ENCODE measurements at regions not wholly inside any gene's neighbourhood (a gene's known extent, or its start where the extent isn't known, plus 50 kb on each side); places are given as distances from the start of the nearest gene placed in this dataset.
A peak's percentile ranks its signal among the peaks of the same experiment; 100 is the strongest.
"Not testable (repeated sequence)": the region's sequence is repeated elsewhere in the genome, so short reads cannot be mapped to it uniquely, and the experiment has no call there.

DNA sequence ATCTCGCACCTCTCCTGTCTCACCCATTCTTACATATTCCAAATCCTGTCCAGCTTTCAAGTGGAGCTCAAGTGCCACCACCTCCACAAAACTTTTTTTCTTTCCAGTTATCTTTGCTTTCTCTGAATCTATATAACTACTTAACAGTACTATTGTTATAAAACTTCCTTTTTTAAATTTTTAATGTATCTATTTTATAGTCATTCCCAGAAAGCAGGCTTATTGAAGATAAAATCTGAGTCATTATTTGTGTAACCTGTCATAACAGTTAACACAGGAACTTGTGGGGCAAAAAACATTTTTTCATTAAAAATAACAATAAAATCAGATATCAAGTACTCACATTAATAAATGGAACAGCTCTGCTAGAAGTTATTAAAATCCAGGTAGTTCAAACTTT is 73.3 kb upstream of the ALCAM start:
- DNase-seq = no peak
- Histone ChIP-seq H3K9me3 (ENCODE audit: control insufficient read depth in 2 of 3, insufficient read depth in 1 of 3, low read length in 3 of 3) (no peaks in the 10 kb centered on the region), H3K9ac (ENCODE audit: low read length in 3 of 3) (no peak overlapping the region), H3K4me1 (ENCODE audit: control insufficient read depth in 2 of 3, insufficient read depth in 2 of 3, low read depth in 1 of 3, low read length in 3 of 3) (no peaks in the 10 kb centered on the region), H3K36me3 (ENCODE audit: control insufficient read depth in 2 of 3, insufficient read depth in 3 of 3, low read length in 3 of 3) (no peaks in the 10 kb centered on the region), H3K27me3 (ENCODE audit: control insufficient read depth, insufficient read depth, low read length) (no peaks in the 10 kb centered on the region), H3K27ac (ENCODE audit: low read depth in 2 of 2, low read length in 2 of 2) (no peak overlapping the region), H3K4me3 (ENCODE audit: low read length in 3 of 3) (no peak overlapping the region)
- TF ChIP-seq, protein P1, sequence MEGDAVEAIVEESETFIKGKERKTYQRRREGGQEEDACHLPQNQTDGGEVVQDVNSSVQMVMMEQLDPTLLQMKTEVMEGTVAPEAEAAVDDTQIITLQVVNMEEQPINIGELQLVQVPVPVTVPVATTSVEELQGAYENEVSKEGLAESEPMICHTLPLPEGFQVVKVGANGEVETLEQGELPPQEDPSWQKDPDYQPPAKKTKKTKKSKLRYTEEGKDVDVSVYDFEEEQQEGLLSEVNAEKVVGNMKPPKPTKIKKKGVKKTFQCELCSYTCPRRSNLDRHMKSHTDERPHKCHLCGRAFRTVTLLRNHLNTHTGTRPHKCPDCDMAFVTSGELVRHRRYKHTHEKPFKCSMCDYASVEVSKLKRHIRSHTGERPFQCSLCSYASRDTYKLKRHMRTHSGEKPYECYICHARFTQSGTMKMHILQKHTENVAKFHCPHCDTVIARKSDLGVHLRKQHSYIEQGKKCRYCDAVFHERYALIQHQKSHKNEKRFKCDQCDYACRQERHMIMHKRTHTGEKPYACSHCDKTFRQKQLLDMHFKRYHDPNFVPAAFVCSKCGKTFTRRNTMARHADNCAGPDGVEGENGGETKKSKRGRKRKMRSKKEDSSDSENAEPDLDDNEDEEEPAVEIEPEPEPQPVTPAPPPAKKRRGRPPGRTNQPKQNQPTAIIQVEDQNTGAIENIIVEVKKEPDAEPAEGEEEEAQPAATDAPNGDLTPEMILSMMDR (IDR thresholded peaks at IDR 0.05; ENCODE audit: borderline replicate concordance, extremely low read depth, insufficient read depth) = no peak
- FAIRE-seq = no peak
- intact Hi-C loops (cut with DNase I) = no loop called here

- H3K27me3 ChIP-seq (ENCODE audit: control insufficient read depth, insufficient read depth, low read length); intact Hi-C loops (cut with DNase I); H3K4me1 ChIP-seq (ENCODE audit: control insufficient read depth in 2 of 3, insufficient read depth in 2 of 3, low read depth in 1 of 3, low read length in 3 of 3); H3K36me3 ChIP-seq (ENCODE audit: control insufficient read depth in 2 of 3, insufficient read depth in 3 of 3, low read length in 3 of 3); DNase-seq; H3K27ac ChIP-seq (ENCODE audit: low read depth in 2 of 2, low read length in 2 of 2); H3K4me3 ChIP-seq (ENCODE audit: low read length in 3 of 3); H3K9ac ChIP-seq (ENCODE audit: low read length in 3 of 3); FAIRE-seq; H3K9me3 ChIP-seq (ENCODE audit: control insufficient read depth in 2 of 3, insufficient read depth in 1 of 3, low read length in 3 of 3): not testable (repeated sequence)
These were observed 70.4 kb upstream of the ALCAM start for GRCh38 chr3:105296182-105296822.

DNA sequence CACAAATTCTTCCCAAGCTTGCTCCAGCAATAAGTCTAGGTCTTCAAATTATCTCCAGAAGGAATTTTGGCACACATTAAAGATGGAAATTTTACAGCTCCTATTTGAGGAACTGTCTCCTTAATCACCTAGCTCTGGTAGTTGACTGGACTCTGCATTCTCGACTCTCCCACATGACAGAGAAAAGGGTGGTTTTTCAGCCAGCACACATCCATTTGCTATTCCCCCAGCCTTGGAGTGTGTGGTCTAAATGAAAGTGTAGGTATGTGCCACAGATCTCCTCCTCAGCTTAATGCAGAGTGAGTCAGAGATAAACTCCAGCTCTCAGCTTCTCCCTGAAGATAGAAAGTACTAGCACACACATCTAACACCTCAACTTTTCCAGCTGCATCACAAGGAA is 62.2 kb upstream of the ALCAM start:
- Histone ChIP-seq H3K27ac (ENCODE audit: low read depth in 2 of 2, low read length in 2 of 2) (no peak overlapping the region), H3K36me3 (ENCODE audit: control insufficient read depth in 2 of 3, insufficient read depth in 3 of 3, low read length in 3 of 3) (no peaks in the 10 kb centered on the region), H3K27me3 (ENCODE audit: control insufficient read depth, insufficient read depth, low read length) (no peaks in the 10 kb centered on the region), H3K9me3 (ENCODE audit: control insufficient read depth in 2 of 3, insufficient read depth in 1 of 3, low read length in 3 of 3) (no peaks in the 10 kb centered on the region), H3K4me1 (ENCODE audit: control insufficient read depth in 2 of 3, insufficient read depth in 2 of 3, low read depth in 1 of 3, low read length in 3 of 3) (no peaks in the 10 kb centered on the region), H3K9ac (ENCODE audit: low read length in 3 of 3) (no peak overlapping the region), H3K4me3 (ENCODE audit: low read length in 3 of 3) (no peak overlapping the region)
- FAIRE-seq (no peak), DNase-seq (no peak)
- TF ChIP-seq, protein P1 (IDR thresholded peaks at IDR 0.05; ENCODE audit: borderline replicate concordance, extremely low read depth, insufficient read depth) = no peak
- intact Hi-C loops (cut with DNase I) = no loop called here

DNA sequence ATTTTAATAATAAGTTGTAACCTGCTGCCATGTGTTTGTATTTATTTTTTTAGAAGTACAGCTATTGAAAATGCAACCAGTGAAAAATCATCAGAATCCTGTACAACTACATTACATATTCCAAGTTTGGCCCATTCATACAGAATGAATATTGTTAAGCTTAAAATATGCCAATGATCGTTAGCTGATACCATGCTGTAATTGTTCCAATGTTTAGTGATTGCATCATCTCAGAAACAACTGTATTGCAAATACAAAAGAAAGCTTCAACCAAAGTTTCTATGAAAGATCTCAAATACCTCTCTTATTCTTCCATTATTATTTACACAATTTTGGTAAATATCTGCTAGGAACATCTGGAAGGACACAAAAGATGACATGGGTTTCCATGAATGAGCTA is 51.6 kb upstream of the ALCAM start:
- intact Hi-C loops (cut with DNase I) = no loop called here
- Histone ChIP-seq H3K27ac (ENCODE audit: low read depth in 2 of 2, low read length in 2 of 2) (no peak overlapping the region), H3K9me3 (ENCODE audit: control insufficient read depth in 2 of 3, insufficient read depth in 1 of 3, low read length in 3 of 3) (no peaks in the 10 kb centered on the region), H3K4me1 (ENCODE audit: control insufficient read depth in 2 of 3, insufficient read depth in 2 of 3, low read depth in 1 of 3, low read length in 3 of 3) (no peaks in the 10 kb centered on the region), H3K9ac (ENCODE audit: low read length in 3 of 3) (no peak overlapping the region), H3K4me3 (ENCODE audit: low read length in 3 of 3) (no peak overlapping the region), H3K27me3 (ENCODE audit: control insufficient read depth, insufficient read depth, low read length) (no peaks in the 10 kb centered on the region), H3K36me3 (ENCODE audit: control insufficient read depth in 2 of 3, insufficient read depth in 3 of 3, low read length in 3 of 3) (no peaks in the 10 kb centered on the region)
- peak; percentile 13 for FAIRE-seq
- no peak for DNase-seq
- TF ChIP-seq, protein P1 (IDR thresholded peaks at IDR 0.05; ENCODE audit: borderline replicate concordance, extremely low read depth, insufficient read depth) = no peak
